Fibroblast of skin of scalp (primary cell): ENCODE measurements at regions not wholly inside any gene's neighbourhood (a gene's known extent, or its start where the extent isn't known, plus 50 kb on each side); places are given as distances from the start of the nearest gene placed in this dataset.

Experiments
- DNase-seq: peaks from one replicate; pipeline ENCODE4 v3.0.0-alpha.2; 2013

GRCh38 chr14:53338192-53338591 lies 185.1 kb upstream of the DDHD1 start:
- peak; percentile 57 for DNase-seq

- DNase-seq, result no peak
Measured at GRCh38 chr14:53336729-53337128, 183.6 kb upstream of the DDHD1 start.

GRCh38 chr14:53333809-53334208 lies 180.7 kb upstream of the DDHD1 start:
- no peak for DNase-seq

- no peak for DNase-seq
Measured at GRCh38 chr14:53331921-53332320, 178.8 kb upstream of the DDHD1 start.

- DNase-seq, result peak; percentile 82
Measured at GRCh38 chr14:53331247-53331646, 178.1 kb upstream of the DDHD1 start.

- DNase-seq, result no peak
Measured at GRCh38 chr14:53330441-53330840, 177.3 kb upstream of the DDHD1 start.

- DNase-seq, result no peak
Measured at GRCh38 chr14:53328841-53329240, 175.7 kb upstream of the DDHD1 start.

- peak; percentile 14 for DNase-seq
Measured at GRCh38 chr14:53327716-53328115, 174.6 kb upstream of the DDHD1 start.

- DNase-seq, result peak; percentile 17
Measured at GRCh38 chr14:53325176-53325806, 172.2 kb upstream of the DDHD1 start.

- DNase-seq, result no peak
Measured at GRCh38 chr14:53316504-53316903, 163.4 kb upstream of the DDHD1 start.

- DNase-seq, result no peak
Measured at GRCh38 chr14:53310412-53310811, 157.3 kb upstream of the DDHD1 start.

- peak; percentile 18 for DNase-seq
Measured at GRCh38 chr14:53306911-53307310, 153.8 kb upstream of the DDHD1 start.

GRCh38 chr14:53306267-53306721 lies 153.2 kb upstream of the DDHD1 start:
- DNase-seq, result peak; percentile 47

GRCh38 chr14:53304726-53305381 lies 151.7 kb upstream of the DDHD1 start:
- peak; percentile 19 for DNase-seq

GRCh38 chr14:53295985-53296582 lies 143.0 kb upstream of the DDHD1 start:
- DNase-seq, result peak; percentile 40

- no peak for DNase-seq
Measured at GRCh38 chr14:53295372-53295771, 142.2 kb upstream of the DDHD1 start.

GRCh38 chr14:53286301-53286700 lies 133.2 kb upstream of the DDHD1 start:
- no peak for DNase-seq

- DNase-seq, result no peak
Measured at GRCh38 chr14:53285821-53286220, 132.7 kb upstream of the DDHD1 start.

- no peak for DNase-seq
Measured at GRCh38 chr14:53285064-53285463, 131.9 kb upstream of the DDHD1 start.

- DNase-seq, result peak; percentile 22
Measured at GRCh38 chr14:53278602-53279506, 125.7 kb upstream of the DDHD1 start.

- no peak for DNase-seq
Measured at GRCh38 chr14:53273671-53274072, 120.5 kb upstream of the DDHD1 start.

GRCh38 chr14:53265025-53265424 lies 111.9 kb upstream of the DDHD1 start:
- DNase-seq, result no peak

- DNase-seq, result no peak
Measured at GRCh38 chr14:53260928-53261327, 107.8 kb upstream of the DDHD1 start.
